ENCODE measurements at regions not wholly inside any gene's neighbourhood (a gene's known extent, or its start where the extent isn't known, plus 50 kb on each side); places are given as distances from the start of the nearest gene placed in this dataset.
"Not testable (repeated sequence)": the region's sequence is repeated elsewhere in the genome, so short reads cannot be mapped to it uniquely, and the experiment has no call there.

DNA sequence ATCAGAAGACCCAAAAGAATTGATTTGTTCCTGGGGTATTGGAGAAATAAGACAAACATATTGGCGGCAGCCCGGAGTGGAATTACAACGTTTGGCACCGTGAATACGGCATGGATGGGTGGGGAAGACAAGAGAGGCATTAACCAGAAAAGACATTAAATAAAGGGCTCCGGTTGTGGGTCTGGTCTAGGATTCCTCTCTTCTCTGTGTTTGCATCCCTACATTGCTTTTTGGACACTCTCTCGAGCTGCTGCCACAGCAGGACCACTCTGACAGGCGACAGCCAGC lies 138.7 kb upstream of the PALM2AKAP2 start:
- H3K4me3 ChIP-seq, result peak overlapping the region; percentile 74
- TF ChIP-seq CTCF (IDR thresholded peaks at IDR 0.05), result no peak
- no peak for DNase-seq (ENCODE audit: low spot score)
- no peak overlapping the region for H3K27ac ChIP-seq

GRCh38 chr9:109652112-109652511 lies 127.9 kb upstream of the PALM2AKAP2 start:
- no peak for TF ChIP-seq CTCF (IDR thresholded peaks at IDR 0.05)
- Histone ChIP-seq H3K27ac (no peak overlapping the region), H3K4me3 (no peak overlapping the region)
- DNase-seq (ENCODE audit: low spot score), result no peak

GRCh38 chr9:109652971-109653370 lies 127.0 kb upstream of the PALM2AKAP2 start:
- Histone ChIP-seq H3K27ac (no peak overlapping the region), H3K4me3 (no peak overlapping the region)
- DNase-seq (ENCODE audit: low spot score), result no peak
- no peak for TF ChIP-seq CTCF (IDR thresholded peaks at IDR 0.05)

DNA sequence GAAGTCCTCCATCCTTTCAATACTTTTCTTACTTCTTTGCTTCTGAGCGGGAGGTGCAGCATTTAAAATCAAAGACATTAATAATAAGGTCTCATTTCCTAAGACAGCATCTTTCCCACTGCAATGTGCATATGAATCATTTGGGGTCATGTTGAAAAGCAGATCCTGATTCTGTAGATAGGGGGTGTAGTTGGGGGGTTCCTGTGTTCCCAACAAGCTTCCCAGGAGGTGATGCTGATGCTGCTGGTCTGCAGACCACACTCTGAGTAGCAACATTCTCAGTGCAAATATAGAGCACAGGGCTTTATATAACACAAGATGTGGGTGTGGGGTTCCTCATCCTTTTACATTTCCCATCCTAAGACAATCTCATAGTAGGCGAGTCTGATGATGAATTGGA lies 126.5 kb upstream of the PALM2AKAP2 start:
- H3K4me3 ChIP-seq, result no peak overlapping the region
- DNase-seq (ENCODE audit: low spot score), result no peak
- TF ChIP-seq CTCF (IDR thresholded peaks at IDR 0.05), result no peak
- H3K27ac ChIP-seq, result no peak overlapping the region

DNA sequence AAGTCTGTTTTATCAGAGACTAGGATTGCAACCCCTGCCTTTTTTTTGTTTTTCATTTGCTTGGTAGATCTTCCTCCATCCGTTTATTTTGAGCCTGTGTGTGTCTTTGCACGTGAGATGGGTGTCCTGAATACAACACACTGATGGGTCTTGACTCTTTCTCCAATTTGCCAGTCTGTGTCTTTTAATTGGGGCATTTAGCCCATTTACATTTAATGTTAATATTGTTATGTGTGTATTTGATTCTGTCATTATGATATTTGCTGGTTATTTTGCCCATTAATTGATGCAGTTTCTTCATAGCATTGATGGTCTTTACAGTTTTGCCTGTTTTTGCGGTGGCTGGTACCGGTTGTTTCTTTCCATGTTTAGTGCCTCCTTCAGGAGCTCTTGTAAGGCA lies 116.0 kb upstream of the PALM2AKAP2 start:
- H3K4me3 ChIP-seq; H3K27ac ChIP-seq; DNase-seq (ENCODE audit: low spot score): not testable (repeated sequence)

- DNase-seq (ENCODE audit: low spot score); H3K4me3 ChIP-seq; H3K27ac ChIP-seq: not testable (repeated sequence)
These were observed 114.3 kb upstream of the PALM2AKAP2 start for GRCh38 chr9:109665736-109666135.

GRCh38 chr9:109681301-109681700 lies 98.7 kb upstream of the PALM2AKAP2 start:
- no peak for TF ChIP-seq CTCF (IDR thresholded peaks at IDR 0.05)
- DNase-seq (ENCODE audit: low spot score), result no peak
- no peak overlapping the region for H3K4me3 ChIP-seq
- H3K27ac ChIP-seq, result no peak overlapping the region

- Histone ChIP-seq H3K4me3 (no peak overlapping the region), H3K27ac (no peak overlapping the region)
- no peak for DNase-seq (ENCODE audit: low spot score)
- TF ChIP-seq CTCF (IDR thresholded peaks at IDR 0.05), result no peak
These were observed 97.8 kb upstream of the PALM2AKAP2 start for GRCh38 chr9:109682227-109682626.
